ENCODE measurements at regions not wholly inside any gene's neighbourhood (a gene's known extent, or its start where the extent isn't known, plus 50 kb on each side); places are given as distances from the start of the nearest gene placed in this dataset.

GRCh38 chr9:18294229-18294628, 179.7 kb upstream of the ADAMTSL1 start:
- TF ChIP-seq ETV6 (CRISPR knock-in tag; IDR thresholded peaks at IDR 0.05) (no peak), SP1 (CRISPR knock-in tag; conservative IDR thresholded peaks at IDR 0.05) (no peak), STAT6 (CRISPR knock-in tag; conservative IDR thresholded peaks at IDR 0.05; ENCODE audit: low read depth) (no peak), GTF2I (CRISPR knock-in tag; conservative IDR thresholded peaks at IDR 0.05) (no peak), MAX (CRISPR knock-in tag; IDR thresholded peaks at IDR 0.05) (no peak), ATF2 (CRISPR knock-in tag; IDR thresholded peaks at IDR 0.05; ENCODE audit: borderline replicate concordance, low read depth) (no peak), ERG (CRISPR knock-in tag; IDR thresholded peaks at IDR 0.05) (no peak), ZNF423 (CRISPR knock-in tag; IDR thresholded peaks at IDR 0.05) (no peak), ZNF219 (CRISPR knock-in tag; IDR thresholded peaks at IDR 0.05; ENCODE audit: borderline replicate concordance) (no peak), MXD4 (CRISPR knock-in tag; IDR thresholded peaks at IDR 0.05; ENCODE audit: borderline replicate concordance) (no peak), MYBL2 (CRISPR knock-in tag; IDR thresholded peaks at IDR 0.05) (no peak), ZNF532 (CRISPR knock-in tag; IDR thresholded peaks at IDR 0.05; ENCODE audit: borderline replicate concordance) (no peak), IRF2 (CRISPR knock-in tag; IDR thresholded peaks at IDR 0.05; ENCODE audit: borderline replicate concordance, low read depth) (no peak), PRDM15 (CRISPR knock-in tag; IDR thresholded peaks at IDR 0.05) (no peak), CREB1 (CRISPR knock-in tag; IDR thresholded peaks at IDR 0.05) (no peak), SMAD4 (CRISPR knock-in tag; IDR thresholded peaks at IDR 0.05) (no peak), PRRX2 (CRISPR knock-in tag; IDR thresholded peaks at IDR 0.05) (no peak), NR1H2 (CRISPR knock-in tag; IDR thresholded peaks at IDR 0.05) (no peak)
- TF ChIP-seq, protein P1, sequence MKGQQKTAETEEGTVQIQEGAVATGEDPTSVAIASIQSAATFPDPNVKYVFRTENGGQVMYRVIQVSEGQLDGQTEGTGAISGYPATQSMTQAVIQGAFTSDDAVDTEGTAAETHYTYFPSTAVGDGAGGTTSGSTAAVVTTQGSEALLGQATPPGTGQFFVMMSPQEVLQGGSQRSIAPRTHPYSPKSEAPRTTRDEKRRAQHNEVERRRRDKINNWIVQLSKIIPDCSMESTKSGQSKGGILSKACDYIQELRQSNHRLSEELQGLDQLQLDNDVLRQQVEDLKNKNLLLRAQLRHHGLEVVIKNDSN (CRISPR knock-in tag; IDR thresholded peaks at IDR 0.05) = no peak
- ChIA-PET POLR2A (no interaction called here), CTCF (interaction anchor here (1.5 kb wide), 1 partner anchor 39 kb away, joined by 5 read pairs; no protein-coding TSS in a partner anchor)
- no peak overlapping the region for H3K27ac Mint-ChIP-seq
- peaks cover 5% of the 10 kb centered on the region; the same call in 1 of the 2 replicates for H3K9me3 Mint-ChIP-seq
- H3K4me1 Mint-ChIP-seq = peaks cover 12% of the 10 kb centered on the region
- ATAC-seq (no peak), DNase-seq (ENCODE audit: low spot score) (no peak)
- no peak overlapping the region for H3K4me3 Mint-ChIP-seq
- no peaks in the 10 kb centered on the region for H3K36me3 Mint-ChIP-seq
- H3K27me3 Mint-ChIP-seq (ENCODE audit: low read depth) = no peaks in the 10 kb centered on the region

Measured in WTC11 (cell line).